PC-9 (cell line): ENCODE measurements at regions not wholly inside any gene's neighbourhood (a gene's known extent, or its start where the extent isn't known, plus 50 kb on each side); places are given as distances from the start of the nearest gene placed in this dataset.

Source experiments
- BruUV-seq: library from RNA; stranded (reverse); fragments of 400-500 nt; replicated peaks from 2 replicates; lab custom pipeline; 2021; lab: Mats Ljungman, UMichigan
- CTCF ChIA-PET: fragments of 300-600 bp; sonication (Branson Sonifier 250); formaldehyde crosslinking; loops from one replicate; lab custom pipeline; 2022; ENCODE audit warnings: antibody characterized with exemption; lab: Charles Lee
- POLR2A ChIA-PET: fragments of 300-600 bp; sonication (Branson Sonifier 250); formaldehyde crosslinking; loops from one replicate; lab custom pipeline; 2022; ENCODE audit warnings: antibody characterized with exemption; ENCODE audit not compliant: unreplicated experiment; lab: Charles Lee
- DNase-seq, 2 experiments: peaks; one replicate each; pipeline versions ENCODE4 v3.0.0 to v3.0.0-alpha.2; 2015 to 2022; ENCODE audit warnings: mixed read lengths in 1 of 2
- H2AFZ ChIP-seq: fragments of 200-600 bp; sonication (generic); 2 replicates; pipeline ENCODE4 v1.8.1; 2017; ENCODE audit warnings: antibody characterized with exemption
- H3F3A ChIP-seq: fragments of 200-600 bp; sonication (generic); 2 replicates; pipeline ENCODE4 v1.8.1; 2017; ENCODE audit warnings: antibody characterized with exemption, mild to moderate bottlenecking, low read depth; ENCODE audit not compliant: insufficient read depth
- H3K27ac ChIP-seq: fragments of 200-600 bp; sonication (generic); 2 replicates; pipeline ENCODE4 v1.6.1; 2016; ENCODE audit warnings: mixed run types
- H3K27me3 ChIP-seq: fragments of 200-600 bp; sonication (generic); 2 replicates; pipeline ENCODE4 v1.6.1; 2016; ENCODE audit warnings: low read depth, mixed run types; ENCODE audit not compliant: insufficient read depth
- H3K36me3 ChIP-seq: fragments of 200-600 bp; sonication (generic); 2 replicates; pipeline ENCODE4 v1.6.1; 2016; ENCODE audit warnings: low read depth, mixed run types
- H3K4me1 ChIP-seq: fragments of 200-600 bp; sonication (generic); replicated peaks from 2 replicates; pipeline ENCODE4 v1.6.1; 2016; ENCODE audit warnings: mixed run types; ENCODE audit not compliant: insufficient read depth
- H3K4me2 ChIP-seq: fragments of 200-600 bp; sonication (generic); 2 replicates; pipeline ENCODE4 v1.6.1; 2017; ENCODE audit warnings: mixed run types
- H3K4me3 ChIP-seq: fragments of 200-600 bp; sonication (generic); 2 replicates; pipeline ENCODE4 v1.6.1; 2016; ENCODE audit warnings: mixed run types
- H3K79me2 ChIP-seq: fragments of 200-600 bp; sonication (generic); 2 replicates; pipeline ENCODE4 v1.6.1; 2017; ENCODE audit warnings: low read depth, mixed run types
- H3K9me2 ChIP-seq: fragments of 200-600 bp; sonication (generic); 2 replicates; pipeline ENCODE4 v1.8.1; 2017; ENCODE audit warnings: mild to moderate bottlenecking; ENCODE audit not compliant: insufficient read depth
- H3K9me3 ChIP-seq: fragments of 200-600 bp; sonication (generic); 2 replicates; pipeline ENCODE4 v1.8.1; 2016; ENCODE audit warnings: low read depth; ENCODE audit not compliant: insufficient read depth
- H4K20me1 ChIP-seq: fragments of 200-600 bp; sonication (generic); 2 replicates; pipeline ENCODE4 v1.8.1; 2017; ENCODE audit not compliant: insufficient read depth
- CTCF ChIP-seq: fragments of 200-600 bp; sonication (generic); conservative IDR thresholded peaks from 2 replicates; pipeline ENCODE4 v1.6.1; 2017; ENCODE audit warnings: mixed run types, antibody characterized with exemption, mild to moderate bottlenecking, moderate library complexity
- EZH2 ChIP-seq: fragments of 200-600 bp; sonication (generic); IDR thresholded peaks from 2 replicates; pipeline ENCODE4 v1.8.0; 2017; ENCODE audit warnings: antibody characterized with exemption, low read depth
- intact Hi-C: fragments of 100-400 bp; cut with micrococcal nuclease; formaldehyde crosslinking; loops from one replicate; pipeline ENCODE4 v1.10.0; 2022; ENCODE audit not compliant: unreplicated experiment

GRCh38 chr1:93771843-93772242 is 90.2 kb upstream of the BCAR3 start:
- H3K9me2 ChIP-seq = no peaks in the 10 kb centered on the region
- ChIA-PET POLR2A (no interaction called here), CTCF (no interaction called here)
- H3K9me3 ChIP-seq = no peaks in the 10 kb centered on the region
- TF ChIP-seq CTCF = no peak
- TF ChIP-seq EZH2 = no peak
- intact Hi-C loops = no loop called here
- H3K27me3 ChIP-seq = no peaks in the 10 kb centered on the region
- H3K27ac ChIP-seq = peak overlapping the region; percentile 95
- no peak overlapping the region for H2AFZ ChIP-seq
- no peaks in the 10 kb centered on the region; the same call in none of the 2 replicates for H4K20me1 ChIP-seq
- DNase-seq = no peak
- peak overlapping the region; percentile 72 for H3K4me3 ChIP-seq
- peaks cover 100% of the 10 kb centered on the region for H3K79me2 ChIP-seq
- H3K36me3 ChIP-seq = peaks cover 70% of the 10 kb centered on the region
- peak overlapping the region; percentile 93 for H3K4me2 ChIP-seq
- peaks cover 82% of the 10 kb centered on the region for H3K4me1 ChIP-seq
- H3F3A ChIP-seq = peaks cover 79% of the 10 kb centered on the region
- no TSS peak for BruUV-seq

DNA sequence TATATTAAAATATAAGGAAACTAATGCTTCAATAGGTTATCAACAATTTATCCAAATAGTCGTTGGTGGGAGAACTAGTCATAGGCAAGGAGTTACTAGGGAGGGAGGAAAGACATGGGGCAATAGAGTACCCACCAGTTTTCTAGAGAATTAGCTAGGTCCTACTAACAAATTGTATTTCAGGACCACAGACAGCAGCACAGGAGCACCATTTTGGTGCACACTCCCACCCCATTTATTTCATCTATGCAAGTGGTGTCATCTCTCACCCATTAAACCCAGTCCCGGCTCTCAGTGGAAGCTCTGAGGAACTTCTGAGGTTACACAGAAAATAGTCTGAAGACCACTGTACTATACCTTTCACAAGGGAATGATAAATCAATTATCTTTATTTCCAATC is 89.0 kb upstream of the BCAR3 start:
- DNase-seq = no peak
- no peaks in the 10 kb centered on the region for H3K9me2 ChIP-seq
- H2AFZ ChIP-seq = no peak overlapping the region
- ChIA-PET CTCF (no interaction called here), POLR2A (no interaction called here)
- peak overlapping the region; percentile 93 for H3K4me2 ChIP-seq
- no TSS peak for BruUV-seq
- H3K27ac ChIP-seq = peak overlapping the region; percentile 95; the same call in 1 of the 2 replicates
- H3K4me3 ChIP-seq = peak overlapping the region; percentile 72
- no peaks in the 10 kb centered on the region for H3K9me3 ChIP-seq
- H3F3A ChIP-seq = peaks cover 88% of the 10 kb centered on the region
- H4K20me1 ChIP-seq = no peaks in the 10 kb centered on the region; the same call in none of the 2 replicates
- H3K36me3 ChIP-seq = peaks cover 82% of the 10 kb centered on the region
- intact Hi-C loops = no loop called here
- H3K79me2 ChIP-seq = peaks cover 100% of the 10 kb centered on the region
- TF ChIP-seq EZH2 (no peak), CTCF (no peak)
- peaks cover 82% of the 10 kb centered on the region for H3K4me1 ChIP-seq
- no peaks in the 10 kb centered on the region for H3K27me3 ChIP-seq

DNA sequence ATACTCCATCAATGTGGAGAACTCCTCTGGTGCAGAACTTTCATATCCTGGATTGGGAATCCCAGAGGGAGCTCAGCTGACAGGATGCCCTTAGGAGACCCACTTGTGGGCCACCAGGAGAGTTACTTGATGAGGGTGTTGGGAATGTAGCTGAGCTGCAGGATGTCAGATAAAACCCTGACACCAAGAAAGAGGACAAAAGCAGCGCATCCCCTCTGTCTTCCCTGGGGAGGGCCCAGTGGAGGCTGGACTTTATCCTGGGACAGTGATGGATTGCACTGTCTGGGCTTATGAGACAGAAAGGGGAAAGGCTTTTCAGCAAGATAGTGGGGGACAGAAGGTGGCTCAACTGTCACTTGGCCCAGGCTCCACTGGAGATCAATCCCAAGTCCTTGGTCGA is 88.1 kb upstream of the BCAR3 start:
- peaks cover 100% of the 10 kb centered on the region for H3K79me2 ChIP-seq
- no peaks in the 10 kb centered on the region for H3K9me3 ChIP-seq
- peak overlapping the region; percentile 72 for H3K4me3 ChIP-seq
- CTCF ChIA-PET = no interaction called here
- H3F3A ChIP-seq = peaks cover 90% of the 10 kb centered on the region
- no peaks in the 10 kb centered on the region for H3K9me2 ChIP-seq
- no peak overlapping the region for H2AFZ ChIP-seq
- BruUV-seq = no TSS peak
- peak overlapping the region; percentile 93 for H3K4me2 ChIP-seq
- no peak for TF ChIP-seq EZH2
- no peak for TF ChIP-seq CTCF
- no peaks in the 10 kb centered on the region for H3K27me3 ChIP-seq
- H3K4me1 ChIP-seq = peaks cover 87% of the 10 kb centered on the region
- H3K27ac ChIP-seq = peak overlapping the region; percentile 95; the same call in 1 of the 2 replicates
- POLR2A ChIA-PET = no interaction called here
- no peak for DNase-seq
- peaks cover 90% of the 10 kb centered on the region for H3K36me3 ChIP-seq
- intact Hi-C loops = no loop called here
- no peaks in the 10 kb centered on the region; the same call in none of the 2 replicates for H4K20me1 ChIP-seq
